Fibroblast of the aortic adventitia (primary cell): ENCODE measurements at regions not wholly inside any gene's neighbourhood (a gene's known extent, or its start where the extent isn't known, plus 50 kb on each side); places are given as distances from the start of the nearest gene placed in this dataset.

Experiments
- DNase-seq: peaks from one replicate; pipeline ENCODE4 v3.0.0-alpha.2; 2010; ENCODE audit warnings: low read depth
- H3K4me3 ChIP-seq: 2 replicates; pipeline ENCODE4 v1.5.1; 2011; ENCODE audit warnings: low read depth, mild to moderate bottlenecking, control low read depth, low read length, moderate library complexity
- TF ChIP-seq, protein P1 (sequence below): IDR thresholded peaks from 2 replicates; pipeline ENCODE4 v1.5.1; 2011; ENCODE audit warnings: mild to moderate bottlenecking, low read length, control low read depth, inconsistent platforms; ENCODE audit not compliant: insufficient read depth

DNA sequence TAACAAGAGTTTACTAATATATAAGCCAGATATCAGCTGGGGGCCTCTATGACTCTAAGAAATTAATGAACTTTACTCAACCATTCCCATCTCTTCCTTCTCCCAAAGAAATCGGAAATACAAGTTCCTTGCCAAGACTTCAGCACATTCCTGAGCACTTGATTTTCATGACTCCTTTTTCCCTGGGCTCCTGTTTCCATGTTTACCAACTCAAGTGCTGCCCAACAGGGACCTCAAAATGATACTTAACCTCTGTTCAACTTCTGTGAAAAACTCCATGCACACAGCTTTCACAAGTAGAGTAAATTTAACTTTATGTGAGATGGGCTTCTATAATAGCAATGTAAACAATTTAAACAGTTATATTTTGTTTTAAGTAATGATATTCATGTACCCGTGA is 315.8 kb upstream of the CDIN1 start:
- TF ChIP-seq, protein P1, sequence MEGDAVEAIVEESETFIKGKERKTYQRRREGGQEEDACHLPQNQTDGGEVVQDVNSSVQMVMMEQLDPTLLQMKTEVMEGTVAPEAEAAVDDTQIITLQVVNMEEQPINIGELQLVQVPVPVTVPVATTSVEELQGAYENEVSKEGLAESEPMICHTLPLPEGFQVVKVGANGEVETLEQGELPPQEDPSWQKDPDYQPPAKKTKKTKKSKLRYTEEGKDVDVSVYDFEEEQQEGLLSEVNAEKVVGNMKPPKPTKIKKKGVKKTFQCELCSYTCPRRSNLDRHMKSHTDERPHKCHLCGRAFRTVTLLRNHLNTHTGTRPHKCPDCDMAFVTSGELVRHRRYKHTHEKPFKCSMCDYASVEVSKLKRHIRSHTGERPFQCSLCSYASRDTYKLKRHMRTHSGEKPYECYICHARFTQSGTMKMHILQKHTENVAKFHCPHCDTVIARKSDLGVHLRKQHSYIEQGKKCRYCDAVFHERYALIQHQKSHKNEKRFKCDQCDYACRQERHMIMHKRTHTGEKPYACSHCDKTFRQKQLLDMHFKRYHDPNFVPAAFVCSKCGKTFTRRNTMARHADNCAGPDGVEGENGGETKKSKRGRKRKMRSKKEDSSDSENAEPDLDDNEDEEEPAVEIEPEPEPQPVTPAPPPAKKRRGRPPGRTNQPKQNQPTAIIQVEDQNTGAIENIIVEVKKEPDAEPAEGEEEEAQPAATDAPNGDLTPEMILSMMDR, result no peak
- no peak overlapping the region for H3K4me3 ChIP-seq
- no peak for DNase-seq

DNA sequence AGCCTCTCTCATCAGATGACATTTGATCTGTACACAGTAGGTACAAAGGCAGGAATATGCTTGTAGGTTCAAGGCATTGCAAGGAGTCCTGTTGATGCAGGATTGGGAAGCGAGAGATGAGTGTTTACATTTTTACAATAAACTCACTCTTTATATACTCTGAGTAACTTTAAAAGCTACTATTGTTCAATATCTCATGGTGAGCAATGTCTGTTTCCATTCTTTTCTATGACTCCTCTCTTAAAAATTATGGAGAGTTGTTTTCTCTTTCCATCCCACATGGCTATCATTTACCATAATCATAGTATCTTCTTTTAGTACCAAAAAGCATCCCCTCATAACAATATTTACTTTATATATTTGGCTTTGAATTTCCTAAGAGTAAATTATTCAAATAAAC is 314.0 kb upstream of the CDIN1 start:
- DNase-seq, result no peak
- no peak overlapping the region for H3K4me3 ChIP-seq
- TF ChIP-seq, protein P1, result no peak

DNA sequence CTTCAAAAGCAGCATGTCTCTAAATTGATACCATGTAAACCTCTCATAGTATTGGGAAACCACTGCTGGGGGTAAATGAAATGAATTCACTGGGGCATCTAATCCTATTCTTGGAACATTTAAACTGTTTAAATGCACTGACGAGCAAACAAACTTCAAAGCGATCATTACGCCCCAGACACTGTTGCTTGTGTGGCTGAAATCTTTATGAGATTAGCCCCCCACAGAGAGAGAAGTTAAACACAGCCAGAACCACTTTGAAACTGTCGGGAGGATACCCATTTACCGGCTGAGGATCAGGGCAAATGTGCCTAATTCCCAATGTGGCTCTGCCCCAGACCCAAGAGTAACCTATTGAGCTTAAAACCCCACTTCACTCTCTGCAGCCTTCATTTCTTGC is 308.4 kb upstream of the CDIN1 start:
- no peak for DNase-seq
- no peak overlapping the region for H3K4me3 ChIP-seq
- TF ChIP-seq, protein P1, result no peak

DNA sequence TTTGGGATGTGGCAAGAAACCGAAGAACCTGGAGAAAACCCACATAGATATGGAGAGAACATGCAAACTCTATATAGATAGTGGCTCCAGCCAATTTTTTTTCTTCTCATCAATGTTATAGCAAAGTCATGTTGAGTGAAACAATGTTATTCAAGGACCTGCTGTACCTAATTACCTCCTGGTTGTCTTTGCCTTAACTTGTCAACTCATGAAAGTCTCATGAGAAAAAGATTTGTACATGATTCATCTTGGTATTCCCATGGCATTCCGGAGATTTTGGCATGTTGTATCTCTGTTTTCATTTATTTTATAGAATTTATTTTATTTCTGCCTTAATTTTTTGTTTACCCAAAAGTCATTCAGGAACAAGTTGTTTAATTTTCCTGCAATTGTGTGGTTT is 303.8 kb upstream of the CDIN1 start:
- TF ChIP-seq, protein P1, result no peak
- no peak overlapping the region for H3K4me3 ChIP-seq
- DNase-seq, result no peak

DNA sequence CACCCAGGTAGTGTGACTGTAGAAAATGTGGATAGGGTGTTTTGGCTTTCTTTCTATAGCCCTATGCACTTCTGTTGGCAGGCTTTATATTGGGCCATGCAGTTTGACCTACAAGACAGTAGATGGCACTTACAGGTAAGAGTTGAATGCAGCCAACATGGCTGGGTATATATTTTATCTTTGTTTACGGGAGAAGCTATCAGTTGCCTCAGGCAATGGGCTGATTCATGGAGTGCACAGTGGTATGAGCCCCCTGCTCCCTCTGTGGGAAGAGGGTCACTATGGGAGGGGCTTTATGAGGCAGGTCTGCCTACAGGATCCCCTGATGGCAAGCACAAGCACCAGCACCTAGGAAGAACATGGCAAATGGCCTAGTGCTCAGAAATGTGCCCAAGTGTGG is 301.2 kb upstream of the CDIN1 start:
- DNase-seq, result peak; percentile 38
- TF ChIP-seq, protein P1, result peak; percentile 41
- no peak overlapping the region for H3K4me3 ChIP-seq

DNA sequence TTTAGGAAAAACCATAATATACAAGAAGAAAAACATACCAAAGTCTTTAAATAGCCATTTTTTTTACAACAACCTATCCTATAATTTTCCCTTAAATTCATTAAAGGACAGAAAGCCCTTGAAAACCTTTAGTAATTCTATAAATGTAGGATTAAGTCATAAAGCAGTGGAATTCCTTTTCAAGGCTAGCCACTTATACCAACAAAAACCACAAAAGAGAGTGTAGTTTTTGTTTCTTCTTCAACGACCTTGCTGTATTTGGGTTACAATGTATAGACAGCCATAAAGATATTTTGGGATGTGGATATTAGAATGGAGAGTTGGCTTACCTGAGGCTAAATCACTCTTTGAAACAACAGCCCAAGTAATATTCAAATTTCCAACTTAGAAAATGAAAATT is 296.6 kb upstream of the CDIN1 start:
- H3K4me3 ChIP-seq, result no peak overlapping the region
- no peak for DNase-seq
- TF ChIP-seq, protein P1, result no peak

DNA sequence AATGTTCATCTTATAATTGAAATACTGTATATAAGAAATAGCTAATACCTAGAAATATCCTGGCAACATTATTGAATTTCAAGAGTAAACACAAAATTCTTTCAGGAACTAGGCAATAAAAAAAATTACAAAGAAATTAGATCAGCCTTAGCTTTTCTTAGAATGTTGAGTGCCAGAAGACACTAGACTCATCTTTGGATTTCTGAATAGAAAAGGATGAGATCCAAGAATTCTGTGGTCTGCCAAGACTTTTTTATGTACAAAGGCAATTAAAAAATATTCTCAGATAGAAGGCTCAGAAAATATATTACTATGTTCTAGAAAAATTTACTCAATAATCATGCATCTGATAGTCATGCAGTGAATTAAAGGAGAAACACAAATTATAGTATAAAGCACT is 294.5 kb upstream of the CDIN1 start:
- no peak for DNase-seq
- H3K4me3 ChIP-seq, result no peak overlapping the region
- TF ChIP-seq, protein P1, result no peak
